Psoas muscle (tissue), 7 donors: ENCODE measurements at regions not wholly inside any gene's neighbourhood (a gene's known extent, or its start where the extent isn't known, plus 50 kb on each side); places are given as distances from the start of the nearest gene placed in this dataset.

Experiments used
- ATAC-seq, 4 donors: fragments of 200-7000 bp; cut with Tn5 transposase; one replicate each; pipeline ENCODE4 v1.9.1; 2020; ENCODE audit warnings: moderate library complexity in 3 of 4, mild to moderate bottlenecking in 2 of 4
- DNase-seq, 2 donors: peaks; one replicate each; pipeline ENCODE4 v3.0.0-alpha.2; 2020
- H3K27ac ChIP-seq: fragments of 200-600 bp; one replicate; pipeline ENCODE4 v1.8.0; 2022
- H3K27me3 ChIP-seq, 3 donors: fragments of 200-600 bp in 1 of 3; one replicate each; pipeline versions ENCODE4 v1.6.1 to v1.8.0; 2013 to 2022; ENCODE audit warnings: low read length in 2 of 3, mild to moderate bottlenecking in 2 of 3, moderate library complexity in 1 of 3; ENCODE audit not compliant: insufficient read depth in 3 of 3
- H3K36me3 ChIP-seq, 2 donors: fragments of 200-600 bp in 1 of 2; one replicate each; pipeline versions ENCODE4 v1.6.1 to v1.8.0; 2013 to 2022; ENCODE audit warnings: low read depth in 1 of 2, mild to moderate bottlenecking in 1 of 2, moderate library complexity in 1 of 2; ENCODE audit not compliant: insufficient read depth in 1 of 2
- H3K4me1 ChIP-seq: fragments of 200-600 bp; one replicate; pipeline ENCODE4 v1.8.0; 2022
- H3K4me3 ChIP-seq: fragments of 200-600 bp; one replicate; pipeline ENCODE4 v1.8.0; 2022; ENCODE audit warnings: mild to moderate bottlenecking
- H3K9me3 ChIP-seq: fragments of 200-600 bp; one replicate; pipeline ENCODE4 v1.8.0; 2022
- WGBS, 3 donors: extraction: QIAGEN DNeasy Blood & Tissue Kit; methylation state at CpG; one replicate each; pipeline versions ENCODE4 v1.1.6 to v1.1.7; 2013; 5-methylcytosine and 5-hydroxymethylcytosine counted together
- intact Hi-C, 2 donors: fragments of 100-400 bp; cut with DNase I; formaldehyde crosslinking; loops; one replicate each; pipeline versions ENCODE4 v1.11.0 to v1.14.2; 2022
- TF ChIP-seq, protein P1 (sequence below): fragments of 200-600 bp; IDR thresholded peaks from one replicate; pipeline ENCODE4 v1.8.0; 2022; ENCODE audit warnings: antibody characterized with exemption
- donor health status: healthy with polysubstance abuse.
- donor health status: DM: no; HTN: no; CAD: no; lungs with moderate emphysema.
- donor health status: Bipolar disorder and iron deficiency.
- donor health status: healthy.
- donor health status: DM: yes; HTN: yes; CAD: no.
- donor health status: DM: no; HTN: no; CAD: no.
- donor health status: DM: yes; HTN: yes; CAD: no.

DNA sequence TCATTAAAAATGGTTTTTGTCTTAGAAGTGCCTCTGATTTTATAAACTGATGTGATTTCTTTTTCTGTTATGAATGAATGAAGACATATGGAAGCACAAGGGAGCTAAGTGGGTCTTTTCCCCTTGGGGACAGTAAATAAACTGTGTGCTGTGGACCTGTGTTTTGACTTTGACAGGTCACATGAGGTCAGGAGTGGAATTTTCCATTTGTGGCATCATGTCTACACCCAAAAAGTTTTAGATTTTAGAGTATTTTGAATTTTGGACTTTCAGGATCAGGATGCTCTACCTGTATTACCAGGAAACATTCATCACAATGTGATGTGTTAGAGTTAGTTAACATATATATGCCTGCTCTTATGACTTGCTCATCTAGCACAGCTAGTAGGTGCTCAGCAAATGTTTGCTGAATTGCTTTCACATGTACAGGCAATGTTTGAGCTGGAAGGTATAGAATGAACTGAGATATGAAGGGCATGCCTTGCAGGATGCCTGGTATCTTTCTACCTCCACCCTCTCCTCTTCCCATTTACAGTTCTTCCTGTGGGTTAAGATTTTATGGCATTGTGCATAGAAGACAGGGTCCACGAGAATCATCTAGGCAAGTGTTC lies 73.2 kb upstream of the NR3C1 start:
- intact Hi-C loops: no loop called here
- no peak for DNase-seq
- Histone ChIP-seq H3K4me3 (no peak overlapping the region), H3K27me3 (no peaks in the 10 kb centered on the region), H3K36me3 (no peaks in the 10 kb centered on the region), H3K9me3 (no peaks in the 10 kb centered on the region), H3K4me1 (no peaks in the 10 kb centered on the region), H3K27ac (no peak overlapping the region)
- TF ChIP-seq, protein P1, sequence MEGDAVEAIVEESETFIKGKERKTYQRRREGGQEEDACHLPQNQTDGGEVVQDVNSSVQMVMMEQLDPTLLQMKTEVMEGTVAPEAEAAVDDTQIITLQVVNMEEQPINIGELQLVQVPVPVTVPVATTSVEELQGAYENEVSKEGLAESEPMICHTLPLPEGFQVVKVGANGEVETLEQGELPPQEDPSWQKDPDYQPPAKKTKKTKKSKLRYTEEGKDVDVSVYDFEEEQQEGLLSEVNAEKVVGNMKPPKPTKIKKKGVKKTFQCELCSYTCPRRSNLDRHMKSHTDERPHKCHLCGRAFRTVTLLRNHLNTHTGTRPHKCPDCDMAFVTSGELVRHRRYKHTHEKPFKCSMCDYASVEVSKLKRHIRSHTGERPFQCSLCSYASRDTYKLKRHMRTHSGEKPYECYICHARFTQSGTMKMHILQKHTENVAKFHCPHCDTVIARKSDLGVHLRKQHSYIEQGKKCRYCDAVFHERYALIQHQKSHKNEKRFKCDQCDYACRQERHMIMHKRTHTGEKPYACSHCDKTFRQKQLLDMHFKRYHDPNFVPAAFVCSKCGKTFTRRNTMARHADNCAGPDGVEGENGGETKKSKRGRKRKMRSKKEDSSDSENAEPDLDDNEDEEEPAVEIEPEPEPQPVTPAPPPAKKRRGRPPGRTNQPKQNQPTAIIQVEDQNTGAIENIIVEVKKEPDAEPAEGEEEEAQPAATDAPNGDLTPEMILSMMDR: no peak
- 81 to 97% (median 89%) methylated on average over 1 of the region's 1 CpG for WGBS, 3 donors
- ATAC-seq: no peak

DNA sequence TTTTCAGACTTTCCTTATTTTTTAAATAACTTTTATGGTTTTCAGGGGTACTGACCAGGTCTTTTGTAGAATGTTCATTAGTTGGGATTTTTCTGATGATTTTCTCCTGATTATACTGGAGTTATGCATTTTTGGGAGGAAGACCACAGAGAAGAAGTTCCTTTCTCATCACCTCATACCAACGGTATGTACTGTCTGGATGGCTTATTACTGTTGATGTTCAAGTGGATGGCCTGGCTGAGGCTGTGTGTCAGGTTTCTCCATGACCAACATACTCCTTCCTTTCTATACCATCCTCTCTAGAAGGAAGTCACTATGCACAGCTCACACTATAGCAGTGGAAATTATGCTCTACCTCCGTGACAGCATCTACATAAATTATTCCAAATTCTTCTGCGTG lies 71.1 kb upstream of the NR3C1 start:
- H3K4me1 ChIP-seq: peaks cover 7% of the 10 kb centered on the region
- no peaks in the 10 kb centered on the region for H3K36me3 ChIP-seq
- H3K4me3 ChIP-seq: no peak overlapping the region
- intact Hi-C loops: no loop called here
- 73 to 82% (median 76%) methylated on average over 3 of the region's 3 CpGs for WGBS, 3 donors
- H3K27ac ChIP-seq: no peak overlapping the region
- no peak for ATAC-seq
- no peak for DNase-seq
- H3K27me3 ChIP-seq: no peaks in the 10 kb centered on the region
- TF ChIP-seq, protein P1: no peak
- no peaks in the 10 kb centered on the region for H3K9me3 ChIP-seq

DNA sequence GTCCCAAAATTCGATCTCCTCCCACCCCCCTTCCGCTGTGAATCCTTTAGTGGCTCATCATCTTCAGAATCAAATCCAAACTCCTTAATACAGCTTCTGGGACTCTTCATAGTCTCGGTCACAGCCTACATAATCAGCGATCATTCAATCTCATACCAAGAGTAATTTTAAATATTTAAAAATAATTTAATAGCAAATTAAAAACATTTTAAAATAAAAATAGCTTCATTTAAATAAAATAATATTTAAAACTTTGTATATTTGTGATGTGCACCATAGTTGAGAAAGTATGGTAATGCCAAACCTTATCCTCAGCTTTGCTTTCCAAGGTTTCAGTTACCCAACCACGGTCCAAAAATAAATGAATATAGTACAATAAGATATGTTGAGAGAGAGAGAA lies 70.0 kb upstream of the NR3C1 start:
- Histone ChIP-seq H3K27ac (no peak overlapping the region), H3K9me3 (no peaks in the 10 kb centered on the region), H3K36me3 (no peaks in the 10 kb centered on the region), H3K4me3 (no peak overlapping the region), H3K27me3 (no peaks in the 10 kb centered on the region), H3K4me1 (peaks cover 7% of the 10 kb centered on the region)
- TF ChIP-seq, protein P1: no peak
- DNase-seq (no peak), ATAC-seq (no peak)
- 77 to 82% (median 81%) methylated on average over 5 of the region's 5 CpGs for WGBS, 3 donors
- intact Hi-C loops: no loop called here

DNA sequence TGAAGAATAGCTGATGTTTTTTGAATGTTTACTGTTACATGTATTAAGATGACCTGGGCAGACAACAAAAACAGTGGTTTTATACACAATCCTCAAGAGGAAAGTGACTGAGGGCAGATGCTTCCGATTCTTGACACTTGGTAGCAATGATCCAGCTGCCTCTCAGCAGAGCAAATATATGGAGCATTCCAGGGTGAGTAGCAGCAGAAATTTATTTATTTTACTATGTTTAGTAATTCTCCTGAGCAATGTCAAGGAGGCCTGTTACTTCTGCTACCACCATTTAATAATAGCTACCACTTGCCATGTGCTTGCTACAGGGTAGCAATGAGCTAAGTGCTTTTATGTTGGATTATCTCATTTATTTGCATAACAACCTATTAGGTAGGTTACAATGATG lies 69.1 kb upstream of the NR3C1 start:
- H3K27ac ChIP-seq: no peak overlapping the region
- intact Hi-C loops: no loop called here
- TF ChIP-seq, protein P1: no peak
- DNase-seq (no peak), ATAC-seq (no peak)
- H3K4me1 ChIP-seq: peaks cover 7% of the 10 kb centered on the region
- H3K9me3 ChIP-seq: no peaks in the 10 kb centered on the region
- no peaks in the 10 kb centered on the region for H3K27me3 ChIP-seq
- no peak overlapping the region for H3K4me3 ChIP-seq
- WGBS, 3 donors: 83 to 91% (median 90%) methylated on average over 1 of the region's 1 CpG
- no peaks in the 10 kb centered on the region for H3K36me3 ChIP-seq
